Thyroid gland (tissue), 4 donors: ENCODE measurements at regions not wholly inside any gene's neighbourhood (a gene's known extent, or its start where the extent isn't known, plus 50 kb on each side); places are given as distances from the start of the nearest gene placed in this dataset.
"Not testable (repeated sequence)": the region's sequence is repeated elsewhere in the genome, so short reads cannot be mapped to it uniquely, and the experiment has no call there.

ENCODE experiments used
- DNase-seq, 2 donors: peaks; one replicate each; pipeline ENCODE4 v3.0.0-alpha.2; 2019
- H3K27ac ChIP-seq, 3 donors: fragments of 200-600 bp; sonication (generic); 1 replicate in 2 of 3; 2 replicates in 1 of 3; pipeline ENCODE4 v1.5.1; 2016 to 2019; ENCODE audit warnings: mild to moderate bottlenecking in 1 of 3, moderate library complexity in 1 of 3
- H3K27me3 ChIP-seq: fragments of 200-600 bp; sonication (generic); one replicate; pipeline ENCODE4 v1.5.1; 2019
- H3K36me3 ChIP-seq, 2 donors: fragments of 200-600 bp; sonication (generic); one replicate each; pipeline ENCODE4 v1.5.1; 2016 to 2019
- H3K4me1 ChIP-seq, 2 donors: fragments of 200-600 bp; sonication (generic); one replicate each; pipeline ENCODE4 v1.5.1; 2017 to 2019
- H3K4me3 ChIP-seq, 3 donors: fragments of 200-600 bp; sonication (generic); replicated peaks in 1 of 3; 1 replicate in 2 of 3; 2 replicates in 1 of 3; pipeline ENCODE4 v1.5.1; 2016; ENCODE audit warnings: mild to moderate bottlenecking in 1 of 3
- H3K9me3 ChIP-seq: fragments of 200-600 bp; sonication (generic); one replicate; pipeline ENCODE4 v1.5.1; 2017
- CTCF ChIP-seq, 6 experiments: fragments of 200-600 bp in 3 of 6; fragments of 450-650 bp in 3 of 6; sonication (generic) in 3 of 6; IDR thresholded peaks; one replicate each; pipeline ENCODE4 v1.5.1; 2016 to 2019; ENCODE audit warnings: antibody characterized with exemption in 6 of 6, mild to moderate bottlenecking in 2 of 6, inconsistent platforms in 1 of 6, moderate library complexity in 1 of 6
- POLR2A ChIP-seq, 2 donors: fragments of 450-650 bp; IDR thresholded peaks; one replicate each; pipeline ENCODE4 v1.6.1; 2017; ENCODE audit warnings: antibody characterized with exemption in 2 of 2, mild to moderate bottlenecking in 2 of 2, moderate library complexity in 1 of 2
- WGBS, 2 donors: methylation state at CpG; one replicate each; pipeline ENCODE4 v1.1.5; 2017; 5-methylcytosine and 5-hydroxymethylcytosine counted together
- intact Hi-C: fragments of 100-400 bp; cut with DNase I; formaldehyde crosslinking; loops from one replicate; pipeline ENCODE4 v1.15.1; 2023

- Histone ChIP-seq H3K4me3 (no peak overlapping the region), H3K4me1 (no peaks in the 10 kb centered on the region), H3K27me3 (no peaks in the 10 kb centered on the region), H3K9me3 (no peaks in the 10 kb centered on the region), H3K36me3 (no peaks in the 10 kb centered on the region), H3K27ac (no peak overlapping the region)
- no peak for TF ChIP-seq POLR2A (IDR thresholded peaks at IDR 0.05)
- no peak for TF ChIP-seq CTCF (IDR thresholded peaks at IDR 0.05)
- WGBS, 2 donors, result 66 to 80% methylated on average over 4 of the region's 4 CpGs
- intact Hi-C loops, result no loop called here
- DNase-seq, result no peak
Measured at GRCh38 chr15:91356083-91356482, 256.0 kb downstream of the SV2B start.

GRCh38 chr15:91357011-91357410, 257.0 kb downstream of the SV2B start:
- intact Hi-C loops, result no loop called here
- H3K27me3 ChIP-seq, result no peaks in the 10 kb centered on the region
- H3K4me1 ChIP-seq, result no peaks in the 10 kb centered on the region
- H3K27ac ChIP-seq, result no peak overlapping the region
- no peaks in the 10 kb centered on the region for H3K9me3 ChIP-seq
- no peaks in the 10 kb centered on the region for H3K36me3 ChIP-seq
- DNase-seq, result no peak
- no peak for TF ChIP-seq POLR2A (IDR thresholded peaks at IDR 0.05)
- no peak for TF ChIP-seq CTCF (IDR thresholded peaks at IDR 0.05)
- WGBS, 2 donors, result 67 to 74% methylated on average over 3 of the region's 3 CpGs
- no peak overlapping the region for H3K4me3 ChIP-seq

GRCh38 chr15:91357486-91357885, 257.4 kb downstream of the SV2B start:
- TF ChIP-seq CTCF (IDR thresholded peaks at IDR 0.05), result no peak
- TF ChIP-seq POLR2A (IDR thresholded peaks at IDR 0.05), result no peak
- WGBS, 2 donors, result 80 to 81% methylated on average over 10 of the region's 10 CpGs
- Histone ChIP-seq H3K4me3 (no peak overlapping the region), H3K27me3 (no peaks in the 10 kb centered on the region), H3K4me1 (no peaks in the 10 kb centered on the region), H3K27ac (no peak overlapping the region), H3K36me3 (no peaks in the 10 kb centered on the region), H3K9me3 (no peaks in the 10 kb centered on the region)
- DNase-seq, result no peak
- intact Hi-C loops, result no loop called here

GRCh38 chr15:91358405-91358804, 258.3 kb downstream of the SV2B start:
- Histone ChIP-seq H3K27me3 (no peaks in the 10 kb centered on the region), H3K4me1 (no peaks in the 10 kb centered on the region), H3K36me3 (no peaks in the 10 kb centered on the region), H3K27ac (no peak overlapping the region), H3K4me3 (no peak overlapping the region), H3K9me3 (no peaks in the 10 kb centered on the region)
- intact Hi-C loops, result no loop called here
- WGBS, 2 donors, result 76 to 79% methylated on average over 3 of the region's 3 CpGs
- DNase-seq, result no peak
- no peak for TF ChIP-seq CTCF (IDR thresholded peaks at IDR 0.05)
- TF ChIP-seq POLR2A (IDR thresholded peaks at IDR 0.05), result no peak

GRCh38 chr15:91361696-91362095, 261.6 kb downstream of the SV2B start:
- intact Hi-C loops, H3K4me1 ChIP-seq, H3K9me3 ChIP-seq, H3K4me3 ChIP-seq, H3K27ac ChIP-seq, H3K36me3 ChIP-seq, DNase-seq, H3K27me3 ChIP-seq: not testable (repeated sequence)
- WGBS, 2 donors, result 77 to 91% methylated on average over 3 of the region's 3 CpGs

GRCh38 chr15:91366111-91366510, 266.1 kb downstream of the SV2B start:
- intact Hi-C loops, result no loop called here

More at GRCh38 chr15:91366111-91366510, 266.1 kb downstream of the SV2B start:
- no peaks in the 10 kb centered on the region for H3K9me3 ChIP-seq
- H3K27me3 ChIP-seq, result no peaks in the 10 kb centered on the region
- H3K4me1 ChIP-seq, result no peaks in the 10 kb centered on the region
- WGBS, 2 donors, result 73 to 87% methylated on average over 6 of the region's 6 CpGs
- H3K36me3 ChIP-seq, result no peaks in the 10 kb centered on the region
- no peak overlapping the region for H3K4me3 ChIP-seq
- H3K27ac ChIP-seq, result no peak overlapping the region
- TF ChIP-seq POLR2A (IDR thresholded peaks at IDR 0.05) (no peak), CTCF (IDR thresholded peaks at IDR 0.05) (no peak)
- DNase-seq, result no peak
